ENCODE measurements at regions not wholly inside any gene's neighbourhood (a gene's known extent, or its start where the extent isn't known, plus 50 kb on each side); places are given as distances from the start of the nearest gene placed in this dataset.

GRCh38 chr13:47671776-47672175 lies 329.3 kb downstream of the SUCLA2 start:
- no peak overlapping the region for H4K91ac ChIP-seq (ENCODE audit: insufficient read depth, low read depth, low read length)
- peak overlapping the region; percentile 3; the same call in 1 of the 2 replicates for H2BK120ac ChIP-seq (ENCODE audit: low read depth, low read length)
- no peaks in the 10 kb centered on the region for H4K20me1 ChIP-seq (ENCODE audit: insufficient read depth, low read length)
- H3K4me3 ChIP-seq (ENCODE audit: insufficient read depth, low read depth, low read length) = no peak overlapping the region
- no peaks in the 10 kb centered on the region; the same call in 1 of the 2 replicates for H3K9me1 ChIP-seq (ENCODE audit: insufficient read depth, low read length)
- BruUV-seq (replicated peaks) = no TSS peak
- H3K14ac ChIP-seq (replicated peaks; ENCODE audit: low read depth, low read length) = no peak overlapping the region
- no peak overlapping the region for H3K56ac ChIP-seq (ENCODE audit: extremely low read depth, insufficient read depth, low read length)
- no peak overlapping the region for H3K27ac ChIP-seq (ENCODE audit: insufficient read depth, low read length)
- no CpG with 5 or more reads among the region's 3 CpGs for WGBS, 2 experiments (ENCODE audit: extremely low coverage in 2 of 2, insufficient read length in 1 of 2)
- H2AK5ac ChIP-seq (ENCODE audit: low read depth, low read length) = no peak overlapping the region
- CTCF ChIA-PET = no interaction called here
- dilution Hi-C loops (cut with HindIII; ENCODE audit: low sequenced_read_pairs, unreplicated experiment) (no loop called here), intact Hi-C loops (cut with micrococcal nuclease) (no loop called here), in situ Hi-C loops (cut with MboI; ENCODE audit: low sequenced_read_pairs) (no loop called here)
- H2BK5ac ChIP-seq (ENCODE audit: low read depth, low read length, poor library complexity, severe bottlenecking) = no peak overlapping the region
- TF ChIP-seq SMC3 (IDR thresholded peaks at IDR 0.05; ENCODE audit: low read depth, low read length) (no peak), RAD21 (IDR thresholded peaks at IDR 0.05; ENCODE audit: low read length) (no peak), MAZ (IDR thresholded peaks at IDR 0.05; ENCODE audit: borderline replicate concordance, low read depth, low read length) (no peak)
- H3K4ac ChIP-seq (ENCODE audit: low read depth, low read length) = no peak overlapping the region; the same call in 1 of the 2 replicates
- POLR2A ChIA-PET (ENCODE audit: unreplicated experiment) = no interaction called here
- H3K9me3 ChIP-seq (ENCODE audit: control insufficient read depth, insufficient read depth, low read length) = no peaks in the 10 kb centered on the region
- H2AK9ac ChIP-seq (replicated peaks; ENCODE audit: low read depth, low read length, poor library complexity) = no peak overlapping the region
- H3K9ac ChIP-seq (ENCODE audit: low read depth, low read length) = no peak overlapping the region
- no peak for ATAC-seq (ENCODE audit: low read depth)
- no peaks in the 10 kb centered on the region for H3K36me3 ChIP-seq (ENCODE audit: control insufficient read depth, insufficient read depth, low read length)
- H4K8ac ChIP-seq (ENCODE audit: low read depth in 2 of 2, low read length in 2 of 2) = peak overlapping the region in 1 of 2 experiments; percentile 74; a peak in 1 of 4 replicates
- peak overlapping the region; percentile 93; the same call in 1 of the 2 replicates for H3K18ac ChIP-seq (ENCODE audit: low read depth, low read length)
- no peak for DNase-seq
- peaks cover 11% of the 10 kb centered on the region for H3K4me1 ChIP-seq (ENCODE audit: control insufficient read depth, insufficient read depth, low read length)
- H2BK15ac ChIP-seq (ENCODE audit: low read depth, low read length) = peak overlapping the region; percentile 21; the same call in 1 of the 3 replicates
- no peak overlapping the region for H3K23ac ChIP-seq (ENCODE audit: low read depth, low read length)
- peak overlapping the region; percentile 79; the same call in 1 of the 2 replicates for H3K4me2 ChIP-seq (ENCODE audit: low read depth, low read length)
- H2AFZ ChIP-seq (replicated peaks; ENCODE audit: low read length, poor library complexity) = no peak overlapping the region
- no peaks in the 10 kb centered on the region for H3K27me3 ChIP-seq (ENCODE audit: control insufficient read depth, insufficient read depth, low read length)
- no peak overlapping the region for H2BK20ac ChIP-seq (ENCODE audit: low read depth, low read length)
- peak overlapping the region; percentile 91; the same call in 1 of the 2 replicates for H4K5ac ChIP-seq (ENCODE audit: low read depth, low read length)
- H3K79me1 ChIP-seq (ENCODE audit: low read depth in 1 of 2, low read length in 2 of 2) = no peaks in the 10 kb centered on the region
